H1 (cell line): ENCODE measurements at regions not wholly inside any gene's neighbourhood (a gene's known extent, or its start where the extent isn't known, plus 50 kb on each side); places are given as distances from the start of the nearest gene placed in this dataset.

ENCODE experiments used
- CBX5 ChIP-seq: fragments of 300-800, 300-1000 bp; sonication (generic); IDR thresholded peaks from 2 replicates; pipeline ENCODE4 v1.7.1; 2016; ENCODE audit warnings: antibody characterized with exemption, low read length, low read depth
- CEBPB ChIP-seq: IDR thresholded peaks from 2 replicates; pipeline ENCODE4 v1.6.1; 2012; ENCODE audit warnings: low read depth, low read length
- CTCF ChIP-seq, 3 experiments: IDR thresholded peaks; 1 replicate in 2 of 3; 2 replicates in 1 of 3; pipeline versions ENCODE4 v1.5.1 to v1.6.1; 2011; ENCODE audit warnings: low read length in 3 of 3, mild to moderate bottlenecking in 3 of 3, inconsistent platforms in 2 of 3, low read depth in 1 of 3, moderate library complexity in 1 of 3; ENCODE audit not compliant: insufficient read depth in 1 of 3; ENCODE audit errors: control extremely low read depth in 1 of 3
- EP300 ChIP-seq, 2 experiments: IDR thresholded peaks; 1 replicate in 1 of 2; 2 replicates in 1 of 2; pipeline ENCODE4 v1.6.1; 2011 to 2012; ENCODE audit warnings: low read depth in 2 of 2, low read length in 2 of 2, mild to moderate bottlenecking in 2 of 2, borderline replicate concordance in 1 of 2, inconsistent platforms in 1 of 2, moderate library complexity in 1 of 2
- HDAC2 ChIP-seq, 2 experiments: fragments of 300-600 bp in 1 of 2; sonication (generic) in 1 of 2; IDR thresholded peaks; 2 replicates each; pipeline ENCODE4 v1.6.1; 2011 to 2012; ENCODE audit warnings: low read depth in 2 of 2, low read length in 2 of 2, mild to moderate bottlenecking in 2 of 2, moderate library complexity in 2 of 2, borderline replicate concordance in 1 of 2, inconsistent platforms in 1 of 2
- KDM1A ChIP-seq: fragments of 200-600, 300-600 bp; sonication (generic); IDR thresholded peaks from 2 replicates; pipeline ENCODE4 v1.7.1; 2016; ENCODE audit warnings: mild to moderate bottlenecking, low read length, borderline replicate concordance
- MAFK ChIP-seq: IDR thresholded peaks from 2 replicates; pipeline ENCODE4 v1.6.1; 2012; ENCODE audit warnings: low read depth, mild to moderate bottlenecking, improper control_type of control experiment, low read length
- MAX ChIP-seq: IDR thresholded peaks from 2 replicates; pipeline ENCODE4 v1.6.1; 2012; ENCODE audit warnings: inconsistent platforms
- POLR2AphosphoS5 ChIP-seq: IDR thresholded peaks from 2 replicates; pipeline ENCODE4 v1.6.1; 2011; ENCODE audit warnings: low read depth, low read length
- RAD21 ChIP-seq, 2 experiments: IDR thresholded peaks in 1 of 2; conservative IDR thresholded peaks in 1 of 2; 2 replicates each; pipeline ENCODE4 v1.6.1; 2011; ENCODE audit warnings: low read depth in 2 of 2, low read length in 2 of 2, improper control_type of control experiment in 1 of 2, inconsistent platforms in 1 of 2, mild to moderate bottlenecking in 1 of 2, moderate library complexity in 1 of 2
- TAF1 ChIP-seq: IDR thresholded peaks from 2 replicates; pipeline ENCODE4 v1.6.1; 2011; ENCODE audit warnings: mild to moderate bottlenecking, low read depth, low read length
- TBP ChIP-seq: IDR thresholded peaks from 2 replicates; pipeline ENCODE4 v1.6.1; 2011; ENCODE audit warnings: low read depth, low read length, improper control_type of control experiment
- TF ChIP-seq, protein P1 (sequence below): IDR thresholded peaks from 2 replicates; pipeline ENCODE4 v1.6.1; 2011; ENCODE audit warnings: low read length, improper control_type of control experiment

- TF ChIP-seq CTCF (IDR thresholded peaks at IDR 0.05; ENCODE audit: control extremely low read depth in 1 of 3, insufficient read depth in 1 of 3, low read depth in 1 of 3, low read length in 3 of 3), result no peak
- no peak for TF ChIP-seq MAFK
- TF ChIP-seq HDAC2 (IDR thresholded peaks at IDR 0.05; ENCODE audit: borderline replicate concordance in 1 of 2, low read depth in 2 of 2, low read length in 2 of 2), result no peak
- no peak for TF ChIP-seq RAD21 (IDR thresholded peaks at IDR 0.05 in 1 of 2, conservative IDR thresholded peaks at IDR 0.05 in 1 of 2; ENCODE audit: low read depth in 2 of 2, low read length in 2 of 2)
- no peak for TF ChIP-seq MAX
- TF ChIP-seq POLR2AphosphoS5, result no peak
- TF ChIP-seq KDM1A, result no peak
- no peak for TF ChIP-seq CBX5
- no peak for TF ChIP-seq EP300 (IDR thresholded peaks at IDR 0.05; ENCODE audit: borderline replicate concordance in 1 of 2, low read depth in 2 of 2, low read length in 2 of 2)
- TF ChIP-seq TBP, result no peak
- TF ChIP-seq, protein P1, sequence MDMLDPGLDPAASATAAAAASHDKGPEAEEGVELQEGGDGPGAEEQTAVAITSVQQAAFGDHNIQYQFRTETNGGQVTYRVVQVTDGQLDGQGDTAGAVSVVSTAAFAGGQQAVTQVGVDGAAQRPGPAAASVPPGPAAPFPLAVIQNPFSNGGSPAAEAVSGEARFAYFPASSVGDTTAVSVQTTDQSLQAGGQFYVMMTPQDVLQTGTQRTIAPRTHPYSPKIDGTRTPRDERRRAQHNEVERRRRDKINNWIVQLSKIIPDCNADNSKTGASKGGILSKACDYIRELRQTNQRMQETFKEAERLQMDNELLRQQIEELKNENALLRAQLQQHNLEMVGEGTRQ, result no peak
- no peak for TF ChIP-seq TAF1
- TF ChIP-seq CEBPB, result no peak
These were observed 256.9 kb downstream of the PARM1 start for GRCh38 chr4:75189711-75190335.
